RCC 7860 (cell line): ENCODE measurements at regions not wholly inside any gene's neighbourhood (a gene's known extent, or its start where the extent isn't known, plus 50 kb on each side); places are given as distances from the start of the nearest gene placed in this dataset.

Experiments
- DNase-seq: peaks from one replicate; pipeline ENCODE4 v3.0.0-alpha.2; 2015; ENCODE audit warnings: low spot score
- FAIRE-seq: peaks from 2 replicates; lab custom pipeline; 2012; peaks lifted over from hg19 to GRCh38; lab: Jason Lieb, UNC

- DNase-seq (no peak), FAIRE-seq (no peak)
Observed at GRCh38 chrY:13149148-13149547, 244.5 kb downstream of the DDX3Y start.

GRCh38 chrY:13167698-13168097 is 263.0 kb downstream of the DDX3Y start:
- no peak for DNase-seq
- no peak for FAIRE-seq

DNA sequence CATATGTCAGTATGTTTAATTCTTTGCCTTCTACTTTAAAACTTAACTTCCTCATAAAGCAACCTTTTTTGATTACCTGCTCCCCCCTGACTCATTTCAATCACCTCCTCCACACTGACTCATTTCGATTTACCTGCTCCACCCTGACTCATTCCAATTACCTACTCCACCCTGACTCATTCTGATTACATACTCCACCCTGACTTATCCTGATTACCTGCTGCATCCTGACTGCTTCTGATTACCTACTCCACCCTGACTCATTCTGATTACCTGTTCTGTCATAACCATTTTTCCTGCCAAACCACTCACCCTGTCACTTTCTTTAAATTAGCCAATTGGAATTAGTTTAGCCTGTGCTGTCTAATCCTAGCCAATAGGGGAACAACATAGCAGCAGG is 263.6 kb downstream of the DDX3Y start:
- FAIRE-seq, result no peak
- DNase-seq, result peak; percentile 33
